Sigmoid colon (tissue), 4 donors: ENCODE measurements at regions not wholly inside any gene's neighbourhood (a gene's known extent, or its start where the extent isn't known, plus 50 kb on each side); places are given as distances from the start of the nearest gene placed in this dataset.

Source experiments
- EP300 ChIP-seq, 4 donors: sonication (generic); formaldehyde crosslinking; IDR thresholded peaks; one replicate each; pipeline ENCODE4 v1.6.1; 2017; ENCODE audit warnings: antibody characterized with exemption in 4 of 4
- POLR2A ChIP-seq, 2 donors: fragments of 450-650 bp; IDR thresholded peaks; one replicate each; pipeline ENCODE4 v1.6.1; 2016; ENCODE audit warnings: antibody characterized with exemption in 2 of 2, mild to moderate bottlenecking in 2 of 2, moderate library complexity in 2 of 2
- TF ChIP-seq, protein P1 (sequence below), 4 experiments: fragments of 450-650 bp in 3 of 4; fragments of 200-600 bp in 1 of 4; IDR thresholded peaks; one replicate each; pipeline ENCODE4 v1.5.1; 2016 to 2019; ENCODE audit warnings: antibody characterized with exemption in 4 of 4, mild to moderate bottlenecking in 3 of 4, moderate library complexity in 2 of 4

DNA sequence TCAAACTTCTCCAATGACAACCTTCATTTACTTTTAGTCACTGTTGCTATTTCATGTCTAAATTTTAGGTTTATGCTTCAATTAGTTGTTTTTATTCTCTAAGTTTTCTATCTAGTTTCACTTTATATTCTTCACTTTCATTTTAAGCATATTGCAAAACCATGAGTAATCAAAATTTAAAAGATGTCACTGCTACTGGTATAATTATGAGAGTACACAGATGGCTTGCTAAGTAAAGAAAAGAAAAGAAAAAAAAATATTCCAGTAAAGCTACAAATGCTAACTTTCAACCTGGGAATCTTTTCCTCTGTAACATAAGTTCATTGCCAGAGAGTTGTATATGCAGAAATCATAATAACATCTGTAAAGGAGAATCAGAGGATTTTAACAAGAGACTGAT is 1624.7 kb downstream of the PCDH9 start:
- TF ChIP-seq, protein P1, sequence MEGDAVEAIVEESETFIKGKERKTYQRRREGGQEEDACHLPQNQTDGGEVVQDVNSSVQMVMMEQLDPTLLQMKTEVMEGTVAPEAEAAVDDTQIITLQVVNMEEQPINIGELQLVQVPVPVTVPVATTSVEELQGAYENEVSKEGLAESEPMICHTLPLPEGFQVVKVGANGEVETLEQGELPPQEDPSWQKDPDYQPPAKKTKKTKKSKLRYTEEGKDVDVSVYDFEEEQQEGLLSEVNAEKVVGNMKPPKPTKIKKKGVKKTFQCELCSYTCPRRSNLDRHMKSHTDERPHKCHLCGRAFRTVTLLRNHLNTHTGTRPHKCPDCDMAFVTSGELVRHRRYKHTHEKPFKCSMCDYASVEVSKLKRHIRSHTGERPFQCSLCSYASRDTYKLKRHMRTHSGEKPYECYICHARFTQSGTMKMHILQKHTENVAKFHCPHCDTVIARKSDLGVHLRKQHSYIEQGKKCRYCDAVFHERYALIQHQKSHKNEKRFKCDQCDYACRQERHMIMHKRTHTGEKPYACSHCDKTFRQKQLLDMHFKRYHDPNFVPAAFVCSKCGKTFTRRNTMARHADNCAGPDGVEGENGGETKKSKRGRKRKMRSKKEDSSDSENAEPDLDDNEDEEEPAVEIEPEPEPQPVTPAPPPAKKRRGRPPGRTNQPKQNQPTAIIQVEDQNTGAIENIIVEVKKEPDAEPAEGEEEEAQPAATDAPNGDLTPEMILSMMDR (IDR thresholded peaks at IDR 0.05) = no peak
- no peak for TF ChIP-seq POLR2A (IDR thresholded peaks at IDR 0.05)
- no peak for TF ChIP-seq EP300 (IDR thresholded peaks at IDR 0.05)
